ENCODE measurements at regions not wholly inside any gene's neighbourhood (a gene's known extent, or its start where the extent isn't known, plus 50 kb on each side); places are given as distances from the start of the nearest gene placed in this dataset.

- FAIRE-seq (no peak), DNase-seq (ENCODE audit: low read depth, low spot score) (no peak)
- H3K9me3 ChIP-seq (replicated peaks; ENCODE audit: control insufficient read depth, insufficient read depth, low read length), result no peaks in the 10 kb centered on the region
- H3K4me1 ChIP-seq (ENCODE audit: control insufficient read depth, extremely low read depth, insufficient read depth, low read length), result no peaks in the 10 kb centered on the region
- no peak overlapping the region for H2AFZ ChIP-seq (ENCODE audit: low read depth, low read length)
- no peaks in the 10 kb centered on the region for H4K20me1 ChIP-seq (replicated peaks; ENCODE audit: control insufficient read depth, extremely low read depth, insufficient read depth, low read length)
- H3K9me1 ChIP-seq (replicated peaks; ENCODE audit: control insufficient read depth, extremely low read depth, insufficient read depth, low read length), result no peaks in the 10 kb centered on the region
- no peak for TF ChIP-seq FOS (IDR thresholded peaks at IDR 0.05; ENCODE audit: borderline replicate concordance, insufficient read depth, low read length)
- no peak for TF ChIP-seq EZH2 (IDR thresholded peaks at IDR 0.05; ENCODE audit: borderline replicate concordance, low read depth, low read length, severe bottlenecking)
- TF ChIP-seq CTCF (IDR thresholded peaks at IDR 0.05; ENCODE audit: extremely low read depth in 1 of 2, insufficient read depth in 1 of 2, low read depth in 1 of 2, low read length in 2 of 2), result no peak
- no peak for TF ChIP-seq GATA2 (IDR thresholded peaks at IDR 0.05; ENCODE audit: insufficient read depth, insufficient read length, low read depth, low read length)
- TF ChIP-seq JUN (IDR thresholded peaks at IDR 0.05; ENCODE audit: borderline replicate concordance, insufficient read depth, insufficient read length, low read depth), result no peak
- TF ChIP-seq POLR2A (IDR thresholded peaks at IDR 0.05; ENCODE audit: low read depth, low read length), result no peak
- no peak for TF ChIP-seq POLR2AphosphoS5 (IDR thresholded peaks at IDR 0.05; ENCODE audit: insufficient read depth, low read depth, low read length)
- TF ChIP-seq MYC (IDR thresholded peaks at IDR 0.05; ENCODE audit: low read depth, low read length), result no peak
- no peak for TF ChIP-seq MAX (IDR thresholded peaks at IDR 0.05; ENCODE audit: insufficient read depth, insufficient read length)
- no peaks in the 10 kb centered on the region for H3K36me3 ChIP-seq (ENCODE audit: control insufficient read depth in 2 of 2, extremely low read depth in 1 of 2, insufficient read depth in 2 of 2, low read length in 2 of 2)
- no peak overlapping the region for H3K27ac ChIP-seq (ENCODE audit: insufficient read depth, low read depth, low read length)
- no TSS peak for BruUV-seq (replicated peaks)
- dilution Hi-C loops (cut with MboI; ENCODE audit: extremely low pct_ligation_motif_present, low sequenced_read_pairs) (no loop called here), intact Hi-C loops (cut with micrococcal nuclease) (no loop called here)
- no peaks in the 10 kb centered on the region for H3K79me2 ChIP-seq (ENCODE audit: control insufficient read depth, insufficient read depth, low read length)
- H3K9ac ChIP-seq (replicated peaks; ENCODE audit: extremely low read depth, insufficient read depth, low read length), result no peak overlapping the region
- ChIA-PET CTCF (no interaction called here), POLR2A (no interaction called here)
- H3K4me3 ChIP-seq (replicated peaks in 1 of 3; ENCODE audit: insufficient read depth in 1 of 3, low read depth in 1 of 3, low read length in 3 of 3), result no peak overlapping the region
- no peak overlapping the region for H3K4me2 ChIP-seq (ENCODE audit: insufficient read depth, low read length)
- no peaks in the 10 kb centered on the region for H3K27me3 ChIP-seq (ENCODE audit: control insufficient read depth in 2 of 2, insufficient read depth in 2 of 2, low read length in 2 of 2)
Observed at GRCh38 chr12:127162902-127163301, 1104.1 kb upstream of the TMEM132C start.

Data from endothelial cell of umbilical vein (primary cell).